ENCODE measurements at regions not wholly inside any gene's neighbourhood (a gene's known extent, or its start where the extent isn't known, plus 50 kb on each side); places are given as distances from the start of the nearest gene placed in this dataset.
"Not testable (repeated sequence)": the region's sequence is repeated elsewhere in the genome, so short reads cannot be mapped to it uniquely, and the experiment has no call there.

DNA sequence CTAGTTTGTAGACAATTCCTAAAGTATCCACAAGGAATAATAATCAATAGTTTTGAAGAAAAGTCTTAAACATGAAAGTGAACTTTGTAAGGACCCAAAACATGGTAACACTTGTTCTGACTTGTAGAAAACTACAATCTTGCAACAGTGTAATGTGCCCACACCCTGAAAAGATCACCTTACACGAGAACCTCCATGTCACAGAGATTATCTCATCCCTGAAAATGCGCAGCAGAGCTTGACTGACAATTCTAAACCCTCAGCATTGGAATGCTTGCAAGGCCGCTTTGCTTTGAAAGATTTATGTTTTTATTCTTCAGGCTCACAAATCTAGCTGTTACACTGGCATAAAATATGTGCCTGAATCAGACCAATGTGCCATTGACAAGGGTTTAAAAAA is 346.6 kb downstream of the KLF13 start:
- DNase-seq (ENCODE audit: low spot score): not testable (repeated sequence)

DNA sequence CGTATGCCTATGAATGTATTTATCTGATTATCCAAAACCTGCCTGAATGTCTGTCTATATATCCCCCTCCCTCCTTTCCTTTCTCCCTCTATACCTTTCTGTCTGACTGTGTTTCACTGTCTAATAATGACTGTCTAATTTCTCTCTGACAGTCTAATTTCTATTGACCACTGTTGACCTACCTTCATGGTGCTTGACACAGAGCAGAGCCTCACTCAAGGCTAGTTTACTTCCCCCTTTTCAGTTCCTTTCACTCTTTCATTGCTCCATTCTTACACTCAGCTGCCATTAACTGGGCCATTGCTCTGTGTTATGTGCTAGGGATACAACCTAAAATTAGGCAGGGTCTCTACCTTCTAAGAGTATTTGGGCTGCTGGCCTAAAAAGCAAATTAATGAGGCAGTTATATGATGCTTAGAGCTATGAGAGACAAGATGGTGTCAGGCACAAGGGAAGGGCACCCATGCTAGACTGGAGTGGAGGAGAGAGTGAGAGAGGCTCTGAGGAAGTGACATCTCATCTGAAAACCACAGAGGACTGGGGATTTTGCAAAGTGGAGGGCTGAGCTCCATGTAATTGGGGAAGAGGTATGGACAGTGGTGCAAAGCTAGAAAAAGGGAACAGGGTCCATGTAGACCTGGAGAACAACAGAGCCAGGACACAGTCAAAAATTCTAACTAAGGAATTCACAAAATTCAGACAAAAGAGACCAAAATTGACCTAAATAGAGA is 348.6 kb upstream of the CHRNA7 start:
- DNase-seq (ENCODE audit: low spot score): not testable (repeated sequence)

GRCh38 chr15:31687088-31687487 is 343.2 kb upstream of the CHRNA7 start:
- DNase-seq (ENCODE audit: low spot score): not testable (repeated sequence)

DNA sequence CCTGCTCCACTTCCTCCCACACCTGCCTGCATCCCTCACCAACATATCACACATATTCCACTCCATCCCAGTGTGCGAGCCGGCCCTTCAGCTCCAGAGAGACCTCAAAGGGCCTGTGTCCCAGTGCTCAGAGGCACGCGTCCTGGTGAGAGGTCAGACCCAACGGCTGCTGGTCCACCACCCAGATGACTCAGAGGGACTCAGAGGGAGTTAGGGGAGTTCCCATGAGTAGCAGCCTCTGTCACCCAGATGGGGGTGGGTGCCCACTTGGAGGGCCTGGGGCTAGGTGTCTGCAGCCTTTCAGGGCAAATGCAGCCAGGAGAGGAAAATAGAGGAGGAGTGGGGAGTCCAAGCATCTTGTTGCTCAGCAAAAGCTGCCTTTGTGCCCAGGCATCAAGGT is 333.8 kb upstream of the CHRNA7 start:
- DNase-seq (ENCODE audit: low spot score): not testable (repeated sequence)

DNA sequence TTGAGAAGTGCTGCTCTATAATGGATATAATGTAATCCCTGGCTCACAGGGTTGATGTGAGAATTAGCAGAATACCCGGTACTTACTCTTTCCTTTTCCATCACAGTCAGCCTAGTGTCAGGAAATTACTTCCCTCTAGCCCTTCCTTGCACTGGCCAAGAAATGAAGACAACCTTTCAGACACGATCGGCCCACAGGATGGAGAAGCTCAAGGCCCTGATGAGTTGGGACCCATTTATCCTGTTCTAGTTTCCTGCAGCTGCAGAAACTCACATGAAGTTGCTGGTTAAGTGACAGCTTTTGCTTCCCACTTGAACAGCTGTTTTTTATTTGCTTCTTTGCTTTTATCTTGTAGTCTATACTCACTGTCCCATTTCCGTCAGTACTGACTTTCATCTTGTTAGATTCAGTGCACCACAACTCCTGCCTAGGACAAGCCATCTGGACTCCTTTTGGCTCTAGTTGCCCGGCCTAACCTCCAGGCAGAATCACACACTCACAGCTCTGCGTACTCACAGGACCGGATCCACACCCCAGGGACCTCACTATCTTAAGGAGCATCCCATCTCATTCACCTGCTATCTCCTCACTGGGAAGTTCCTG is 325.1 kb upstream of the CHRNA7 start:
- DNase-seq (ENCODE audit: low spot score): not testable (repeated sequence)

GRCh38 chr15:31707944-31708702 is 322.2 kb upstream of the CHRNA7 start:
- not testable (repeated sequence) for DNase-seq (ENCODE audit: low spot score)

- not testable (repeated sequence) for DNase-seq (ENCODE audit: low spot score)
Measured at GRCh38 chr15:31708703-31709327, 321.5 kb upstream of the CHRNA7 start.

DNA sequence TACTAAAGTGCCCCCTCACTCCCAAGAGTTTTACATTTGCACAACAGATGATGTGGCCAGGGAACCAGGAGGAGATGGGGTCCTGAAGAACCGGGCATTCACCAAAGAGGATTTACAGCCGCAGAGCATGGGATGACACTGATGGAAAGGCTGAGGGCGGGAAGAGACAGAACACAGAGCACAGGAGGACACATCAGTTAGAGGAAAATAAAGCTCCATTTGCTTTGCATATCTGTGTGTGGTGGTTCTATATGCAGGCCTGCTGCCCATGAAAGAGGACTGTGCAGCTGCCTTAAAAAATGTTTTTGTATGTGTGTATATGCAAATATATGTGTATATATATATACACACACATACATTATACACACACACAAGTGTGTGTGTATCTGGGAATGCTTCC is 320.8 kb upstream of the CHRNA7 start:
- not testable (repeated sequence) for DNase-seq (ENCODE audit: low spot score)

GRCh38 chr15:31710806-31711205 is 319.5 kb upstream of the CHRNA7 start:
- not testable (repeated sequence) for DNase-seq (ENCODE audit: low spot score)

DNA sequence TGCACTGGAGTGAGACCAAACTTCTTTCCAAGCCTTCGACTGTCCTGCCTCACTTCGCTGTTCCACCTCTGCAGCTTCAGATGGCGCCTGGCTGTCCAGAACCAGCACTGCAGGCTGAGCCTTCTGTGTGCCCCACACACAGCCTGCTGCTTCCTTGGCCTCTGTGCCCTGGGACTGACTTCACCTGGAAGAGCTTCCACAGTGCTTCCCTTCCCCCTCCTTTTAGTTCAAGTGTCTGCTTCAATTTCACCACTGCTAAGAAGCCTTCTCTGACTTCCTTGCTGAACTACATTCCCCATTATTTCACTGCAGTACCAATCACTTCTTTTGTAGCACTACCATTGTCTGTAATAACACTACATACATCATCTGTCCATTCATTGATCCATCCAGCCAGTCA is 315.1 kb upstream of the CHRNA7 start:
- DNase-seq (ENCODE audit: low spot score): not testable (repeated sequence)

- DNase-seq (ENCODE audit: low spot score): not testable (repeated sequence)
Measured at GRCh38 chr15:31718625-31719024, 311.7 kb upstream of the CHRNA7 start.

- DNase-seq (ENCODE audit: low spot score): not testable (repeated sequence)
Measured at GRCh38 chr15:31719396-31720022, 310.8 kb upstream of the CHRNA7 start.

DNA sequence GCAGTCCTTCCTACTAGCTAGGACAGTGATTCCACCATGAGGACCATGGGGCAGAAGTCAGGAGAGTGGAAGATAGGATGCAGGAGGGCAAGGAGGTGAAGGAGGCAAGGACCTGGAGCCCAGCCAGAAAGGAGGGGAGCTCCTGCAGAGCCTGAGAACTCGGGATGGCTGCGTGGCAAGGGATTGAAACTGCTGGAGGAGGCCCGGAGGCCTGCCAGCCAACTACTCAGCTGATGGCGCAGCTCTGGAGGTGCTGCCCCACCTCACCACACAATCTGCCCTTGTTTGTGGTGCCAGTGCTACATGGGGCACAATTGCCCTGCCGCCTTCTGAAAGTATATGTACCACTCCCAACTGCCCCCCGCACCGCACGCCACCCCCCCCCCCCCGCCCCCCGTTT is 307.3 kb upstream of the CHRNA7 start:
- DNase-seq (ENCODE audit: low spot score): not testable (repeated sequence)

DNA sequence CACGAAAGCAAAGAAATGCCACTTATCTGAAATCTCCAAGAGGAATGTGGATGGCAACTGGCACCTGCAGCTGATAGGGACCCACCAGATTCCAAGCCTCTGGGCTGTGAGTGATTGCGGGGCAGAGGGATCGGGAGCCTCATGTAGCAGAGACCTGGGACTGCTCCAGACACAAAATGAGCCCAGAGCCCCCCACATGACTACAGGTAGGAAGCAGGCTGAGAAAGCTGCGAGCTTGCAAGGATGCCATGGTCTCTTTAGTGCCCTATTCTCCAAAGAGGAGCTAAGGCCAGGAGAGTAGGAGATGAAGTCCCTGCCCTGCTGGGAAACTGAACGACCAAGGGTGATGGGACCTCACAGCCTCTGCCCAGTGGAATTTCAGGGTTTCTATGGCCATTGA is 305.4 kb upstream of the CHRNA7 start:
- not testable (repeated sequence) for DNase-seq (ENCODE audit: low spot score)

- not testable (repeated sequence) for DNase-seq (ENCODE audit: low spot score)
Measured at GRCh38 chr15:31725619-31726018, 304.7 kb upstream of the CHRNA7 start.

DNA sequence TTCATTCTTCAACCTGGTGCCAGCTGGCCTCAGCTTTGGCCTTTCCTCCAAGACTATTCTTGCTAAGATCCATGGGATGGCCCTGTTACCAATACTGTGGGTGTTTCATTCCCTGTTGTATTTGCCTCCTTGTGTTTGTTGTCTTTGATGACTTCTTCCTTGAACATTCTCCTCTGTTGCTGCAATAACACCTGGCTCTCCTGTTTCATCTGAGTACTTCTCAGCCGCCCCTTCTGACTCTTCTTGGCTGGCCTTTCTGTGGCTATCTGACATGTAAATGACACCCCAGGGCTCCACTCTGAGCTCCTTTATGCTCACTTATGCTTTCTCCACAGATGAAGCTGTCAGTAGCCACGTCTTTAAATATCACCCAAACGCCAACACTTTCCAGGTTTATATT is 302.7 kb upstream of the CHRNA7 start:
- DNase-seq (ENCODE audit: low spot score): no peak

GRCh38 chr15:31732726-31733125 is 297.6 kb upstream of the CHRNA7 start:
- no peak for DNase-seq (ENCODE audit: low spot score)

GRCh38 chr15:31733424-31733823 is 296.9 kb upstream of the CHRNA7 start:
- DNase-seq (ENCODE audit: low spot score): no peak

GRCh38 chr15:31740203-31740602 is 290.1 kb upstream of the CHRNA7 start:
- no peak for DNase-seq (ENCODE audit: low spot score)

DNA sequence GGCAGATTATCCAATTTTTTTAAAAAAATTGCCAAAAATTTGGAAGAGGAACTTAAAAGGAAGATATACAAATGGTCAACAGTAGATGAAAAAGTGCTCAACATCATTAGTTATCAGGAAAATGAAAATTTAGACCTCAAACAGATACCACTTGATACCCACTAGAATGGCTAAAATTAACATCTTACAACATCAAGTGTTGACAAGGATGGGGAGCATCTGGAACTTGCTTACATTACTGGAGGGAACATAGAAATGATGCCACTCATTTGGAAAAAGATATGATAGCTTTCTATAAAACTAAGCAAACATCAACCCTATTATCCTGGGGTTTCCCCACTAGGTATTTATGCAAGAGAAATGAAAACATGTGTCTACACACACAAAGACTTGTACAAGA is 284.5 kb upstream of the CHRNA7 start:
- DNase-seq (ENCODE audit: low spot score): no peak

- no peak for DNase-seq (ENCODE audit: low spot score)
Measured at GRCh38 chr15:31752065-31752762, 278.1 kb upstream of the CHRNA7 start.

Measured in A172 (cell line).